ENCODE measurements at regions not wholly inside any gene's neighbourhood (a gene's known extent, or its start where the extent isn't known, plus 50 kb on each side); places are given as distances from the start of the nearest gene placed in this dataset.
A peak's percentile ranks its signal among the peaks of the same experiment; 100 is the strongest.

DNA sequence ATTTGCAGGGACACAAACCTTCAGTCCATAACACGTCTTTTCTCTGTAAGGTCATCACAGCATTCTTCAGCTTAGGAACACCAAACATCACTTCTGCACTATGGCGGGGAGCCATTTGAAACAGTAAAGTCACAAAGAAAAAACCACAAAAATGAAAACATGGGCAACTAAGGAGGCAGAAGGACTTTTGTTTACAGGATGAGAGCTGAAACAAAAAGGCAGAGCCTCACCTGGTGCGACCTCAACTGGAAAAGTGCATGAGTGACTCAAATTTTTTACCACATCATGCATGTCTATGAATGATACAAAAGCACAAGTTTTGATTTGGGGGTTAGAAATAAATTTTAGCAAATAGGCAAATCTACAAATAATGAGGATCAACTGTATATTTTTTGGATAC is 68.2 kb upstream of the TNFAIP3 start:
- DNase-seq (ENCODE audit: low read depth), result peak; percentile 33
- no peak for TF ChIP-seq CTCF (IDR thresholded peaks at IDR 0.05; ENCODE audit: insufficient read depth, low read depth, low read length, missing control alignments)
- H3K4me3 ChIP-seq (ENCODE audit: low read length), result no peak overlapping the region

DNA sequence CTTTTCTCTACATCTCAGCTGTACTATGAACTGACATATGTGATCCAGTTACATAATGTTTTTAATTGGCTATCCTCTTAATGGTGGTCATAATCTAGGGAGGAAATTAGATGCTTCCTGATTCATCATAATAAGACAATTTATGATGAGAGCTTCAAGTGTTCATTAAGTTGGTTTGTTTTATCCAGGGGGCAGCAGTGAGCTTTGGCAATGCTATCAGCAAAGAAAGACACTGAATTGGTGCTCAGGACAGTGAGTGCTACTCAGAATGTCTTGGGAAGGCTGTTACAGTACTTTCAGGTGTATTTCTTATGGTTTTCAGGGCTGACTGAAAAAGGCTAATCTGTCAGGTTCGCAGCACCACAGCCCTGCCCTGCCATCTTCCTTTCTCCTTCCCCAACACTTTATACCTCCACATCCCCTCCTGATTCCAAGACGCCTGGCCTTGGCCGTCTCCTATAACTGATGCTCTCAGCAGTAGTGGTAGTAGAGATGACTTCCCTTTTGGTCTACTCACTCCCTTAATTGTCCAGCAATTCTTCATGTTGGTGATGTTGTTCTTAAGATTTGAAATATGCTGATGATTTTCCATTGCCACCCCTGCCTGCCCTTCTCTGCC is 67.0 kb upstream of the TNFAIP3 start:
- TF ChIP-seq CTCF (IDR thresholded peaks at IDR 0.05; ENCODE audit: insufficient read depth, low read depth, low read length, missing control alignments), result peak; percentile 76
- peak; percentile 88 for DNase-seq (ENCODE audit: low read depth)
- H3K4me3 ChIP-seq (ENCODE audit: low read length), result no peak overlapping the region

- no peak overlapping the region for H3K4me3 ChIP-seq (ENCODE audit: low read length)
- TF ChIP-seq CTCF (IDR thresholded peaks at IDR 0.05; ENCODE audit: insufficient read depth, low read depth, low read length, missing control alignments), result no peak
- DNase-seq (ENCODE audit: low read depth), result no peak
These were observed 66.3 kb upstream of the TNFAIP3 start for GRCh38 chr6:137800762-137801161.

DNA sequence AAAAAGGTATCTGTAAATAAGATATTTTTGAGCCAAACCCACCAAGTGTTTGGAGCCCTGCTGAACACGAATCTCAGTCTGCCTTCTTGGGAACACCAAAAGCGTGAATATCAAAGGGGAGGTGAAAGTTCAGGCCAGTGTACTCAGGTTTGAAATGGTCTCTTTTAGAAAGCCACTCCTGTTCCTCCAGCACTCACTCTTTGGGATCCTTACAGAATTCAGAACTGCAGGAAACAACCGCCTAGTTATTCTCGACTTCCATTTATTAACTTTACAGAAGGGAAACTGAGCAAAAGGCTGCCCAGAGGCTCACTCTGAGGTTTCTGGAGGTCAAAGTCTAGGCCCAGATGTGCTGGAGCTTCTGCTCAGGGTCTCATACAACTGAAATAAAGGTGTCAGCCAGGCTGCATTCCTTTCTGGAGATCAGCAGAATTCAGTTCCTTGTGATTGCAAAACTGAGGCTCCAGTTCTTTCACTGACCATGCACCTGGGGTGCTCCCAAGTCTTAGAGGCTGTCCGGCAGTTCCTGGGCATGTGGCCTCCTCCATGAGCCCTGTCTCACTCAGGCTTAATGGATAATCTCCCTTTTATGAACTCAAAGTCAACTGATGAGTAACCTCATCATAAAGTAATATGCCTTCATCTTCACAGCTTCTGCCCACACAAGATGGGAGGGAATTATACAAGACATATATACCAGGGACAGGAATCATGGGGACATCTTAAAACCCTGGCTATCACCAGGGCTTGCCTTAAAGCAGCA is 65.5 kb upstream of the TNFAIP3 start:
- DNase-seq (ENCODE audit: low read depth), result no peak
- no peak for TF ChIP-seq CTCF (IDR thresholded peaks at IDR 0.05; ENCODE audit: insufficient read depth, low read depth, low read length, missing control alignments)
- H3K4me3 ChIP-seq (ENCODE audit: low read length), result no peak overlapping the region

- no peak for DNase-seq (ENCODE audit: low read depth)
- no peak for TF ChIP-seq CTCF (IDR thresholded peaks at IDR 0.05; ENCODE audit: insufficient read depth, low read depth, low read length, missing control alignments)
These were observed 64.5 kb upstream of the TNFAIP3 start for GRCh38 chr6:137802408-137803182.

GRCh38 chr6:137804637-137805036 is 62.4 kb upstream of the TNFAIP3 start:
- TF ChIP-seq CTCF (IDR thresholded peaks at IDR 0.05; ENCODE audit: insufficient read depth, low read depth, low read length, missing control alignments), result no peak
- no peak for DNase-seq (ENCODE audit: low read depth)
- H3K4me3 ChIP-seq (ENCODE audit: low read length), result no peak overlapping the region

More at GRCh38 chr6:137802408-137803182, 64.5 kb upstream of the TNFAIP3 start:
- no peak overlapping the region for H3K4me3 ChIP-seq (ENCODE audit: low read length)

Data from epithelial cell of esophagus (primary cell).